PC-3 (cell line): ENCODE measurements at regions not wholly inside any gene's neighbourhood (a gene's known extent, or its start where the extent isn't known, plus 50 kb on each side); places are given as distances from the start of the nearest gene placed in this dataset.
"Not testable (repeated sequence)": the region's sequence is repeated elsewhere in the genome, so short reads cannot be mapped to it uniquely, and the experiment has no call there.

Experiments
- ATAC-seq: fragments of 200-7000 bp; cut with Tn5 transposase; 2 replicates; pipeline ENCODE4 v1.9.1; 2020; ENCODE audit warnings: mild to moderate bottlenecking, moderate library complexity
- BruUV-seq: library from RNA; stranded (reverse); fragments of 400-500 nt; replicated peaks from 2 replicates; lab custom pipeline; 2021; lab: Mats Ljungman, UMichigan
- CTCF ChIA-PET: fragments of 300-600 bp; sonication (Branson Sonifier 250); formaldehyde crosslinking; loops from one replicate; lab custom pipeline; 2022; ENCODE audit warnings: antibody characterized with exemption; lab: Charles Lee
- POLR2A ChIA-PET: fragments of 300-600 bp; sonication (Branson Sonifier 250); formaldehyde crosslinking; loops from one replicate; lab custom pipeline; 2022; ENCODE audit warnings: antibody characterized with exemption; ENCODE audit not compliant: unreplicated experiment; lab: Charles Lee
- DNase-seq: peaks from one replicate; pipeline ENCODE4 v3.0.0-alpha.2; 2015
- H2AFZ ChIP-seq: fragments of 300-600 bp; sonication (generic); 2 replicates; pipeline ENCODE4 v1.6.0; 2016; ENCODE audit warnings: antibody characterized with exemption, low read length
- H3F3A ChIP-seq: fragments of 300-600 bp; sonication (generic); one replicate; pipeline ENCODE4 v1.6.0; 2017; ENCODE audit warnings: antibody characterized with exemption, low read length, control low read depth, mild to moderate bottlenecking; ENCODE audit not compliant: unreplicated experiment
- H3K27ac ChIP-seq: fragments of 300-600 bp; sonication (generic); 2 replicates; pipeline ENCODE4 v1.5.1; 2016; ENCODE audit warnings: mild to moderate bottlenecking, low read length
- H3K27me3 ChIP-seq: fragments of 300-600 bp; sonication (generic); 2 replicates; pipeline ENCODE4 v1.6.1; 2016; ENCODE audit warnings: low read length, mixed read lengths
- H3K36me3 ChIP-seq: fragments of 300-600 bp; sonication (generic); 2 replicates; pipeline ENCODE4 v1.6.1; 2016; ENCODE audit warnings: low read depth, mixed run types, low read length, mixed read lengths
- H3K4me1 ChIP-seq: fragments of 300-600 bp; sonication (generic); 2 replicates; pipeline ENCODE4 v1.5.1; 2016; ENCODE audit warnings: low read length; ENCODE audit not compliant: insufficient read depth
- H3K4me2 ChIP-seq: fragments of 300-600 bp; sonication (generic); 2 replicates; pipeline ENCODE4 v1.6.0; 2016; ENCODE audit warnings: low read length
- H3K4me3 ChIP-seq: fragments of 300-600 bp; sonication (generic); 2 replicates; pipeline ENCODE4 v1.5.1; 2016; ENCODE audit warnings: mild to moderate bottlenecking, low read length, mixed read lengths
- H3K79me2 ChIP-seq: fragments of 300-600 bp; sonication (generic); 2 replicates; pipeline ENCODE4 v1.6.1; 2017; ENCODE audit warnings: low read length, mixed read lengths
- H3K9ac ChIP-seq: fragments of 300-600 bp; sonication (generic); 2 replicates; pipeline ENCODE4 v1.6.0; 2016; ENCODE audit warnings: mild to moderate bottlenecking, low read length
- H3K9me2 ChIP-seq: fragments of 300-600 bp; sonication (generic); replicated peaks from 2 replicates; pipeline ENCODE4 v1.6.1; 2016; ENCODE audit warnings: mixed run types, low read length, mixed read lengths
- H3K9me3 ChIP-seq: fragments of 300-600 bp; sonication (generic); 2 replicates; pipeline ENCODE4 v1.6.1; 2016; ENCODE audit warnings: low read length, mixed read lengths
- H4K20me1 ChIP-seq: fragments of 300-600 bp; sonication (generic); 2 replicates; pipeline ENCODE4 v1.6.1; 2016; ENCODE audit warnings: low read length, mixed read lengths
- EZH2 ChIP-seq: fragments of 300-600 bp; sonication (generic); IDR thresholded peaks from one replicate; pipeline ENCODE4 v1.6.1; 2017; ENCODE audit warnings: antibody characterized with exemption, mild to moderate bottlenecking, low read length; ENCODE audit not compliant: unreplicated experiment
- EZH2phosphoT487 ChIP-seq: fragments of 300-600 bp; sonication (generic); IDR thresholded peaks from 2 replicates; pipeline ENCODE4 v1.6.1; 2018; ENCODE audit warnings: mild to moderate bottlenecking, antibody characterized with exemption, low read length, borderline replicate concordance
- intact Hi-C: fragments of 100-400 bp; cut with micrococcal nuclease; formaldehyde crosslinking; loops from 2 replicates; pipeline ENCODE4 v1.9.0; 2023
- TF ChIP-seq, protein P1 (sequence below): fragments of 300-600 bp; sonication (generic); conservative IDR thresholded peaks from 2 replicates; pipeline ENCODE4 v1.5.1; 2017; ENCODE audit warnings: antibody characterized with exemption, low read depth, mild to moderate bottlenecking, low read length

DNA sequence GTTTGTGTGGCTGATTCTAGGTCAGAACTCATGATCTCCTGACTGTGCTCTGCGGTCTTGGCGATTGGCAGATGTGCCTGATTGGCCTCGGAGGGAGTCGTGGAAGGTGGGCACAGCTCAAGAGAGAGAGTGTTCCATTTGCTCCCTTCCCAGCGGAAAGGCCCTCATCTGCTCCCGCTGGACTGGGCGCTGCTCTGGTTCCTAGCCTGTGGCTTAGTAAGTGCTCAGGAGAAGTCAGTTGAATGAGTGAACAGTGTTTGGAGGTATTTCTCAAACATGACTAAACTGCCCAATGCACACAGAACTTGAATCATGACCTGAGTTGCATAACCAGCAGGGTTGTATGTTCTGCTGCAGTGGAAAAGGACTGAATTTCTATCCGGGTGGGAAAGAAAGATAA is 120.2 kb upstream of the PITX1 start:
- H3K27me3 ChIP-seq, result no peaks in the 10 kb centered on the region
- ChIA-PET POLR2A (no interaction called here), CTCF (no interaction called here)
- no peaks in the 10 kb centered on the region for H4K20me1 ChIP-seq
- no peak overlapping the region for H2AFZ ChIP-seq
- BruUV-seq, result no TSS peak
- no peak for ATAC-seq
- no peak overlapping the region for H3K4me2 ChIP-seq
- no peaks in the 10 kb centered on the region for H3K36me3 ChIP-seq
- H3K27ac ChIP-seq, result peak overlapping the region; percentile 58
- H3K9me3 ChIP-seq, result no peaks in the 10 kb centered on the region
- intact Hi-C loops, result no loop called here
- no peak overlapping the region for H3K9ac ChIP-seq
- TF ChIP-seq EZH2phosphoT487, result no peak
- no peak for TF ChIP-seq EZH2
- TF ChIP-seq, protein P1, sequence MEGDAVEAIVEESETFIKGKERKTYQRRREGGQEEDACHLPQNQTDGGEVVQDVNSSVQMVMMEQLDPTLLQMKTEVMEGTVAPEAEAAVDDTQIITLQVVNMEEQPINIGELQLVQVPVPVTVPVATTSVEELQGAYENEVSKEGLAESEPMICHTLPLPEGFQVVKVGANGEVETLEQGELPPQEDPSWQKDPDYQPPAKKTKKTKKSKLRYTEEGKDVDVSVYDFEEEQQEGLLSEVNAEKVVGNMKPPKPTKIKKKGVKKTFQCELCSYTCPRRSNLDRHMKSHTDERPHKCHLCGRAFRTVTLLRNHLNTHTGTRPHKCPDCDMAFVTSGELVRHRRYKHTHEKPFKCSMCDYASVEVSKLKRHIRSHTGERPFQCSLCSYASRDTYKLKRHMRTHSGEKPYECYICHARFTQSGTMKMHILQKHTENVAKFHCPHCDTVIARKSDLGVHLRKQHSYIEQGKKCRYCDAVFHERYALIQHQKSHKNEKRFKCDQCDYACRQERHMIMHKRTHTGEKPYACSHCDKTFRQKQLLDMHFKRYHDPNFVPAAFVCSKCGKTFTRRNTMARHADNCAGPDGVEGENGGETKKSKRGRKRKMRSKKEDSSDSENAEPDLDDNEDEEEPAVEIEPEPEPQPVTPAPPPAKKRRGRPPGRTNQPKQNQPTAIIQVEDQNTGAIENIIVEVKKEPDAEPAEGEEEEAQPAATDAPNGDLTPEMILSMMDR, result no peak
- H3K4me1 ChIP-seq, result peaks cover 12% of the 10 kb centered on the region; the same call in 1 of the 2 replicates
- H3K79me2 ChIP-seq, result no peaks in the 10 kb centered on the region
- no peaks in the 10 kb centered on the region for H3F3A ChIP-seq
- H3K9me2 ChIP-seq, result no peaks in the 10 kb centered on the region
- H3K4me3 ChIP-seq, result no peak overlapping the region
- DNase-seq, result peak; percentile 41

DNA sequence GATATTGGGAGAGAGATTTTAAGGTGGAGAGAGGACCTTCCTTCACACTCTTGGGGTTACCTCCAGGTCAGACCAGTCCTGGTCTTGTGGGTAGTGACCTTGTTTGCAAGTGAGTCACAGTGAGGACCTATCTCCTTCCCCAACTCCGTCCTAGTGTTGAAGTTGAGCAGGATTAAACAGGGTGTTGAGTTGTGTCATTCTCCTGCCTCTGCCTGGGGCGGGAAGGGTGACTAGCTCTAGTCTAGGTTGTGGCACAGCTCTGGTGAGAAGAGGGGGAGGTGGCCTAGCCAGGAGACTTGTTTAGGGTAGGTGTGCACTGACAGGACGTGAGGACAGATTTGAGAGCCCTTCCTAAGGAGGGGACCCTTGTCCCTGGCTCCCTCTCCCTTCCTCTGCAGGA is 119.6 kb upstream of the PITX1 start:
- TF ChIP-seq, protein P1, result no peak
- no peak for TF ChIP-seq EZH2phosphoT487
- TF ChIP-seq EZH2, result no peak
- intact Hi-C loops, result no loop called here
- BruUV-seq, result no TSS peak
- peak; percentile 23 for DNase-seq
- no peak overlapping the region for H3K4me2 ChIP-seq
- no peaks in the 10 kb centered on the region for H3K9me3 ChIP-seq
- ChIA-PET POLR2A (no interaction called here), CTCF (no interaction called here)
- H3K36me3 ChIP-seq, result no peaks in the 10 kb centered on the region
- no peaks in the 10 kb centered on the region for H3K79me2 ChIP-seq
- no peak overlapping the region for H3K4me3 ChIP-seq
- no peak for ATAC-seq
- H2AFZ ChIP-seq, result no peak overlapping the region
- H3K9me2 ChIP-seq, result no peaks in the 10 kb centered on the region
- no peak overlapping the region for H3K9ac ChIP-seq
- H3K4me1 ChIP-seq, result peaks cover 12% of the 10 kb centered on the region; the same call in 1 of the 2 replicates
- peak overlapping the region; percentile 58 for H3K27ac ChIP-seq
- H4K20me1 ChIP-seq, result no peaks in the 10 kb centered on the region
- H3F3A ChIP-seq, result no peaks in the 10 kb centered on the region
- no peaks in the 10 kb centered on the region for H3K27me3 ChIP-seq

DNA sequence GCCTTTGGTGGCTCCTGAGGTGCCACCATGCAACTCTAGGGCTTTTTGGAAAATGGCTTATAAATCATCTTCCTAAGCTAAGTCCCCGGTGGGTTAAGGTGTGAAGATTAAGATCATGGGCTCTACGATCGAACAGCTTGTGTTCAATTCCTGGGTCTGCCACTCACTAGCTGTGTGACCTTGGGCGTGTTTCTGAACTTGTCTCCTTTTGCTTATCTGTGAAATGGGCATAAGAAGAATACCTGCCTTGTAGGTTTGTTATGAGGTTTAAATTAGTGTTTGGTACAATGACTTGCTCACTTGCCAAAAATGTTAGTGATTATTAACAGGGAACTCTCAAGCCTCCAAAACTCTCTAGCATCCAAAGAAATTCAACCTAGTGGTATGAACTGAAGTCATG is 119.2 kb upstream of the PITX1 start:
- DNase-seq (no peak), ATAC-seq (no peak)

DNA sequence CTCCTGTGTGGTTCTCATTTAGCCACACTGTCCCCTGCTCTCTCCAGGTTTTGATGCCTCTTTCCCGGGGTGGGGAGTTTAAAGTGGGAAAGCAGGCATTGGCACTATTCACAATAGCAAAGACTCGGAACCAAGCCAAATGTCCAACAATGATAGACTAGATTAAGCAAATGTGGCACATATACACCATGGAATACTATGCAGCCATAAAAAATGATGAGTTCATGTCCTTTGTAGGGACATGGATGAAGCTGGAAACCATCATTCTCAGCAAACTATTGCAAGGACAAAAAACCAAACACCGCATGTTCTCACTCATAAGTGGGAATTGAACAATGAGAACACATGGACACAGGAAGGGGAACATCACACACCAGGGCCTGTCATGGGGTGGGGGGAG is 117.6 kb upstream of the PITX1 start:
- H3K9me2 ChIP-seq, H3K4me3 ChIP-seq, intact Hi-C loops, CTCF ChIA-PET, H2AFZ ChIP-seq, ATAC-seq, H3K36me3 ChIP-seq, H3K27me3 ChIP-seq, H3K9ac ChIP-seq, H4K20me1 ChIP-seq, H3K79me2 ChIP-seq, H3F3A ChIP-seq, H3K27ac ChIP-seq, H3K9me3 ChIP-seq, BruUV-seq, H3K4me1 ChIP-seq, H3K4me2 ChIP-seq, POLR2A ChIA-PET, DNase-seq: not testable (repeated sequence)

More for the DNA sequence above, 119.2 kb upstream of the PITX1 start:
- Histone ChIP-seq H3K9me3 (no peaks in the 10 kb centered on the region), H3K27ac (no peak overlapping the region), H3K9ac (no peak overlapping the region), H3K79me2 (no peaks in the 10 kb centered on the region), H3K4me1 (peaks cover 12% of the 10 kb centered on the region; the same call in 1 of the 2 replicates), H2AFZ (no peak overlapping the region), H3K4me2 (no peak overlapping the region), H3F3A (no peaks in the 10 kb centered on the region), H3K4me3 (no peak overlapping the region), H3K9me2 (no peaks in the 10 kb centered on the region), H4K20me1 (no peaks in the 10 kb centered on the region), H3K36me3 (no peaks in the 10 kb centered on the region), H3K27me3 (no peaks in the 10 kb centered on the region)
- POLR2A ChIA-PET, result no interaction called here
- BruUV-seq, result no TSS peak
- CTCF ChIA-PET, result no interaction called here
- intact Hi-C loops, result no loop called here
- TF ChIP-seq, protein P1, result no peak
- TF ChIP-seq EZH2, result no peak
- no peak for TF ChIP-seq EZH2phosphoT487
